Hematopoietic multipotent progenitor cell treated with erythropoietin and hydrocortisone succinate and interleukin-3 and kit ligand, for 6 days (in vitro differentiated cells): ENCODE measurements at regions not wholly inside any gene's neighbourhood (a gene's known extent, or its start where the extent isn't known, plus 50 kb on each side); places are given as distances from the start of the nearest gene placed in this dataset.

Experiments used
- DNase-seq: peaks from one replicate; pipeline ENCODE4 v3.0.0-alpha.2; 2015

GRCh38 chr12:112559784-112560183, 141.0 kb downstream of the PTPN11 start:
- DNase-seq = no peak

- DNase-seq = no peak
Measured at GRCh38 chr12:112564160-112564784, 145.5 kb downstream of the PTPN11 start.

GRCh38 chr12:112568641-112569040, 149.9 kb downstream of the PTPN11 start:
- no peak for DNase-seq

- no peak for DNase-seq
Measured at GRCh38 chr12:112570096-112570495, 151.3 kb downstream of the PTPN11 start.

GRCh38 chr12:112573141-112573540, 154.4 kb downstream of the PTPN11 start:
- DNase-seq = no peak

GRCh38 chr12:112574896-112575558, 156.3 kb downstream of the PTPN11 start:
- DNase-seq = no peak

- no peak for DNase-seq
Measured at GRCh38 chr12:112575559-112576067, 156.9 kb downstream of the PTPN11 start.

GRCh38 chr12:112577473-112578329, 159.0 kb downstream of the PTPN11 start:
- no peak for DNase-seq

GRCh38 chr12:112584266-112584722, 165.5 kb downstream of the PTPN11 start:
- no peak for DNase-seq

GRCh38 chr12:112586148-112586783, 167.5 kb downstream of the PTPN11 start:
- DNase-seq = no peak

- no peak for DNase-seq
Measured at GRCh38 chr12:112589275-112589674, 170.5 kb downstream of the PTPN11 start.

GRCh38 chr12:112590281-112590680, 171.5 kb downstream of the PTPN11 start:
- no peak for DNase-seq

GRCh38 chr12:112591488-112591887, 172.7 kb downstream of the PTPN11 start:
- no peak for DNase-seq

GRCh38 chr12:112595410-112595809, 176.7 kb downstream of the PTPN11 start:
- no peak for DNase-seq

GRCh38 chr12:112597986-112598385, 179.2 kb downstream of the PTPN11 start:
- DNase-seq = no peak

- DNase-seq = no peak
Measured at GRCh38 chr12:112598626-112599025, 179.9 kb downstream of the PTPN11 start.

- no peak for DNase-seq
Measured at GRCh38 chr12:112599871-112600270, 181.1 kb downstream of the PTPN11 start.

GRCh38 chr12:112602150-112602549, 183.4 kb downstream of the PTPN11 start:
- no peak for DNase-seq

GRCh38 chr12:112606611-112607365, 184.8 kb upstream of the RPH3A start:
- DNase-seq = no peak

- no peak for DNase-seq
Measured at GRCh38 chr12:112607427-112607826, 184.1 kb upstream of the RPH3A start.

GRCh38 chr12:112611908-112612307, 179.6 kb upstream of the RPH3A start:
- no peak for DNase-seq

GRCh38 chr12:112615196-112615595, 176.4 kb upstream of the RPH3A start:
- DNase-seq = no peak
